ENCODE measurements at regions not wholly inside any gene's neighbourhood (a gene's known extent, or its start where the extent isn't known, plus 50 kb on each side); places are given as distances from the start of the nearest gene placed in this dataset.

DNA sequence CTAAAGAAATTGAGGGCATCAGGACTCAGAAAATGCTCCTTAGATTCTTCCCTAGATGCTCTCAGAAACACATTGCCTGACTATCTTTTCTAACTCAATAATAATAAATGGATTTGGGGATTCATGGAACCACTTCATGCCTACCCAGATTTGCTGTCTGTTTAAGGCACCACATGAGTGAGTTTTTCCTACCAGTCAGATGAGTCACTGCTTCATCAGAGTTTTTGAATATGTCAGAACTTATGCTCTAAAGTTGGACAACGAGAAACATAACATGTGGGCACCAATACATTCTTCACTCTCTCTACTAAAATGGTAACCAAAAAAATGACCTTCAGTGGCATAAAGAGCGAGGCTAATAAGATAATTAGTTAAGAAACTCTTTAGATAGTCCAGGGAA lies 1135.1 kb downstream of the TUSC7 start:
- WGBS, 2 experiments (ENCODE audit: low coverage in 1 of 2, low lambda C conversion rate in 2 of 2, missing lambda C conversion rate in 2 of 2) = 61 to 70% methylated on average over 2 of the region's 2 CpGs
- H3K9me2 ChIP-seq (ENCODE audit: insufficient read depth) = no peaks in the 10 kb centered on the region
- DNase-seq = peak; percentile 63
- TF ChIP-seq EZH2 (IDR thresholded peaks at IDR 0.05; ENCODE audit: insufficient read depth, poor library complexity, severe bottlenecking) (no peak), EZH2phosphoT487 (IDR thresholded peaks at IDR 0.05; ENCODE audit: insufficient read depth, low read depth) (no peak)
- in situ Hi-C loops (cut with MboI) = no loop called here
- no peaks in the 10 kb centered on the region for H3K36me3 ChIP-seq (ENCODE audit: low read depth)
- no peak overlapping the region for H3K9ac ChIP-seq
- H3K27me3 ChIP-seq (replicated peaks; ENCODE audit: insufficient read depth) = no peaks in the 10 kb centered on the region
- no peaks in the 10 kb centered on the region for H3K9me3 ChIP-seq (ENCODE audit: low read depth)
- H3F3A ChIP-seq (ENCODE audit: insufficient read depth) = no peaks in the 10 kb centered on the region
- no peaks in the 10 kb centered on the region for H4K20me1 ChIP-seq (ENCODE audit: insufficient read depth)
- H3K4me2 ChIP-seq (ENCODE audit: unreplicated experiment) = no peak overlapping the region
- no peaks in the 10 kb centered on the region for H3K79me2 ChIP-seq (ENCODE audit: insufficient read depth)
- H3K4me3 ChIP-seq = no peak overlapping the region
- no peak overlapping the region for H3K27ac ChIP-seq
- H2AFZ ChIP-seq = no peak overlapping the region
- H3K4me1 ChIP-seq (ENCODE audit: insufficient read depth) = peaks cover 6% of the 10 kb centered on the region; the same call in 1 of the 2 replicates

DNA sequence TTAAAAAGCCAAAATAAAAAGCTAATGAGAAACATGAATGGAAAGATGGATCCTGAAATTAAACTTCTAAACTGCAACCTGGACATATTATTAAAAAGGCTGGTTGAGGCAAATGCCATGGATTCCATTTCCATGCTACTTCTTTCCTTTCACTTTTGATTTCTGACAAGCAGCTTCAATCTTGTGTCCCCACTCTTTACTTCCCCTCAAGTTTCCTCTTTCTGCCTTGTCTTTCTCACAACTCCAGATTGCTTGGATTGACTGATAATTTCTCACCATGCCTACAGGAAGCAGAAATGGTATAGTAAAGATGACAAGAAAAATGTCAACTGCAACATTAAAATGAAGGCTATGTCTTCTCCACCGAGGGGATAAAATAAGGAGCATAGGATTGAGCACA lies 1136.7 kb downstream of the TUSC7 start:
- WGBS, 2 experiments (ENCODE audit: low coverage in 1 of 2, low lambda C conversion rate in 2 of 2, missing lambda C conversion rate in 2 of 2) = 82 to 83% methylated on average over 1 of the region's 1 CpG
- Histone ChIP-seq H3K27ac (no peak overlapping the region), H3K79me2 (ENCODE audit: insufficient read depth) (no peaks in the 10 kb centered on the region), H3K9ac (no peak overlapping the region), H3K9me2 (ENCODE audit: insufficient read depth) (no peaks in the 10 kb centered on the region), H3K4me2 (ENCODE audit: unreplicated experiment) (no peak overlapping the region), H4K20me1 (ENCODE audit: insufficient read depth) (no peaks in the 10 kb centered on the region), H3K9me3 (ENCODE audit: low read depth) (no peaks in the 10 kb centered on the region), H3K4me3 (no peak overlapping the region), H3K4me1 (ENCODE audit: insufficient read depth) (peaks cover 6% of the 10 kb centered on the region; the same call in 1 of the 2 replicates), H3K27me3 (replicated peaks; ENCODE audit: insufficient read depth) (no peaks in the 10 kb centered on the region), H3K36me3 (ENCODE audit: low read depth) (no peaks in the 10 kb centered on the region), H2AFZ (no peak overlapping the region), H3F3A (ENCODE audit: insufficient read depth) (no peaks in the 10 kb centered on the region)
- DNase-seq = no peak
- TF ChIP-seq EZH2phosphoT487 (IDR thresholded peaks at IDR 0.05; ENCODE audit: insufficient read depth, low read depth) (no peak), EZH2 (IDR thresholded peaks at IDR 0.05; ENCODE audit: insufficient read depth, poor library complexity, severe bottlenecking) (no peak)
- in situ Hi-C loops (cut with MboI) = no loop called here

DNA sequence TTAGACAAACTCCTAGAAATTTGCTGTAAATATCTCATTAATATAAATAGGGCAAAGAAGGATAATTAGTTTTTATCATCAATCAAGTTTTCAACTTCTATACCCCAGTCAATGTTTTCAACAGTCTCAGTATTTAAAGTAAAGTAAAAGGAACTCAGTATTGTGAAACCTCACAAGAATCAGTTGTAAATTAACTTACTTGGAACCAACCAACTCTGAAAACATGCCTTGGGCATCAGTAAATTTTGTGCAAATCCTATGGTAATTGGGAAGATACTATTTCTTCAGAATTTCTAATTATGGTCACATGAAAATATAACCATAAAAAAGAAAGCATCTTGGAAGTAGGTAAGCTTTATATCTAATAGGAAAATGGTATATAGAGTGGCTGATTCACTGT lies 1139.0 kb downstream of the TUSC7 start:
- Histone ChIP-seq H3K79me2 (ENCODE audit: insufficient read depth) (no peaks in the 10 kb centered on the region), H4K20me1 (ENCODE audit: insufficient read depth) (no peaks in the 10 kb centered on the region), H3K27me3 (replicated peaks; ENCODE audit: insufficient read depth) (no peaks in the 10 kb centered on the region), H3F3A (ENCODE audit: insufficient read depth) (no peaks in the 10 kb centered on the region), H3K9me2 (ENCODE audit: insufficient read depth) (no peaks in the 10 kb centered on the region), H3K36me3 (ENCODE audit: low read depth) (no peaks in the 10 kb centered on the region), H3K9ac (no peak overlapping the region), H3K27ac (no peak overlapping the region), H3K4me2 (ENCODE audit: unreplicated experiment) (no peak overlapping the region), H3K4me3 (no peak overlapping the region), H2AFZ (no peak overlapping the region), H3K9me3 (ENCODE audit: low read depth) (no peaks in the 10 kb centered on the region), H3K4me1 (ENCODE audit: insufficient read depth) (peaks cover 11% of the 10 kb centered on the region)
- TF ChIP-seq EZH2phosphoT487 (IDR thresholded peaks at IDR 0.05; ENCODE audit: insufficient read depth, low read depth) (no peak), EZH2 (IDR thresholded peaks at IDR 0.05; ENCODE audit: insufficient read depth, poor library complexity, severe bottlenecking) (no peak)
- in situ Hi-C loops (cut with MboI) = no loop called here
- DNase-seq = no peak

DNA sequence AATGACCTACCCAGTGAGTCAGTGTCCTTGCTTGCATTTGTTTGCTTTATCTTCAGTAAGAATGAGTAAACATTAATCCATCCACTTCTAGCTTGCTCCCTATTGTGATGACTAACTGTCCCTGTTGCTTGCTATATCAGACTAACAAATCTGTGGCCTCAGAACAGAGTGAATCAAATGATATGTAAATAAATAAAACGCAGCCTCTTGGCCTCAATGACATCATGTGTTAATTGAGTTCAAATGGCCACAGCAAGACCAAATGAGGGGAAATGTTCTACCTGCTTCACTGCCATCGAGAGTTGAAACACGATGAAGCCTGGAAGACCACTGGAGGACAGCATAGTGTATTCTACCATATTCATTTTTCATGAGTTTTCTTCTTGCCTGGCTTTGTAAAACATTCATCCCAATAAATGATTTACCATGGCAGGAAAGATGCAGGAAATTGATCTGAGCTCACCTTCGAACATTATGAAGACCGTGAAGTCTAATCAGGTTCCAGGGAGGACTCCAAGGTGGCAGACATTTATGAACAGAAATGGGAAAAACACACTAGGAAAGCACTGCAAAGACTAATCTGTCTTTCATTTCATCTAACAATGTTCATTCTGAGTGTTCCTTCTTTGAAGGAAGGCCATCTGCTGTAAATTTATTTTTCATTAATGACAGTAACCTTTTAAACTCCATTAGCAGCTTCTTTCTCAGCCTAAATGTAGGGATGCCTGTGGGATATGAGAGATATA lies 1144.5 kb downstream of the TUSC7 start:
- H3K4me2 ChIP-seq (ENCODE audit: unreplicated experiment) = peak overlapping the region; percentile 0
- in situ Hi-C loops (cut with MboI) = no loop called here

More for the DNA sequence above, 1144.5 kb downstream of the TUSC7 start:
- H3K27me3 ChIP-seq (replicated peaks; ENCODE audit: insufficient read depth) = no peaks in the 10 kb centered on the region
- H3K79me2 ChIP-seq (ENCODE audit: insufficient read depth) = no peaks in the 10 kb centered on the region
- no peaks in the 10 kb centered on the region for H3F3A ChIP-seq (ENCODE audit: insufficient read depth)
- no peak overlapping the region for H3K4me3 ChIP-seq
- H2AFZ ChIP-seq = no peak overlapping the region
- H3K9me3 ChIP-seq (ENCODE audit: low read depth) = no peaks in the 10 kb centered on the region
- H4K20me1 ChIP-seq (ENCODE audit: insufficient read depth) = no peaks in the 10 kb centered on the region
- no peak for TF ChIP-seq EZH2phosphoT487 (IDR thresholded peaks at IDR 0.05; ENCODE audit: insufficient read depth, low read depth)
- TF ChIP-seq EZH2 (IDR thresholded peaks at IDR 0.05; ENCODE audit: insufficient read depth, poor library complexity, severe bottlenecking) = no peak
- no peaks in the 10 kb centered on the region for H3K36me3 ChIP-seq (ENCODE audit: low read depth)
- H3K9me2 ChIP-seq (ENCODE audit: insufficient read depth) = no peaks in the 10 kb centered on the region
- no peak overlapping the region for H3K9ac ChIP-seq
- DNase-seq = peak; percentile 87
- H3K4me1 ChIP-seq (ENCODE audit: insufficient read depth) = peaks cover 12% of the 10 kb centered on the region
- WGBS, 2 experiments (ENCODE audit: low coverage in 1 of 2, low lambda C conversion rate in 2 of 2, missing lambda C conversion rate in 2 of 2) = 61 to 65% methylated on average over 5 of the region's 5 CpGs
- H3K27ac ChIP-seq = no peak overlapping the region

Data from GM23248 (cell line).